HL-60 (cell line): ENCODE measurements at regions not wholly inside any gene's neighbourhood (a gene's known extent, or its start where the extent isn't known, plus 50 kb on each side); places are given as distances from the start of the nearest gene placed in this dataset.
A peak's percentile ranks its signal among the peaks of the same experiment; 100 is the strongest.

ENCODE experiments used
- DNase-seq, 2 experiments: peaks; one replicate each; pipeline ENCODE4 v3.0.0-alpha.2; 2010 to 2020; ENCODE audit warnings: low read depth in 1 of 2, low spot score in 1 of 2
- H3K27ac ChIP-seq: fragments of 250-450 bp; sonication (Bioruptor Pico); replicated peaks from 2 replicates; pipeline ENCODE4 v1.5.1; 2020; ENCODE audit warnings: mild to moderate bottlenecking, moderate library complexity
- H3K27me3 ChIP-seq: fragments of 250-450 bp; sonication (Bioruptor Pico); 2 replicates; pipeline ENCODE4 v1.5.1; 2021; ENCODE audit warnings: mild to moderate bottlenecking, moderate library complexity; ENCODE audit not compliant: insufficient read depth, poor library complexity, severe bottlenecking
- H3K4me3 ChIP-seq: replicated peaks from 2 replicates; pipeline ENCODE4 v1.5.1; 2011; ENCODE audit warnings: mild to moderate bottlenecking, control low read depth, low read length; ENCODE audit not compliant: insufficient read depth
- GABPA ChIP-seq: IDR thresholded peaks from 2 replicates; pipeline ENCODE4 v1.6.1; 2012; ENCODE audit warnings: low read depth
- POLR2AphosphoS5 ChIP-seq: IDR thresholded peaks from 2 replicates; pipeline ENCODE4 v1.6.1; 2012; ENCODE audit warnings: low read depth
- SPI1 ChIP-seq: IDR thresholded peaks from 2 replicates; pipeline ENCODE4 v1.6.1; 2012; ENCODE audit warnings: low read depth, mild to moderate bottlenecking, borderline replicate concordance
- TF ChIP-seq, protein P1 (sequence below): IDR thresholded peaks from 2 replicates; pipeline ENCODE4 v1.6.1; 2012; ENCODE audit warnings: low read depth; ENCODE audit not compliant: insufficient replicate concordance
- TF ChIP-seq, protein P2 (sequence below): IDR thresholded peaks from one replicate; pipeline ENCODE4 v1.5.1; 2011; ENCODE audit warnings: low read length, control low read depth, inconsistent platforms; ENCODE audit not compliant: insufficient read depth

DNA sequence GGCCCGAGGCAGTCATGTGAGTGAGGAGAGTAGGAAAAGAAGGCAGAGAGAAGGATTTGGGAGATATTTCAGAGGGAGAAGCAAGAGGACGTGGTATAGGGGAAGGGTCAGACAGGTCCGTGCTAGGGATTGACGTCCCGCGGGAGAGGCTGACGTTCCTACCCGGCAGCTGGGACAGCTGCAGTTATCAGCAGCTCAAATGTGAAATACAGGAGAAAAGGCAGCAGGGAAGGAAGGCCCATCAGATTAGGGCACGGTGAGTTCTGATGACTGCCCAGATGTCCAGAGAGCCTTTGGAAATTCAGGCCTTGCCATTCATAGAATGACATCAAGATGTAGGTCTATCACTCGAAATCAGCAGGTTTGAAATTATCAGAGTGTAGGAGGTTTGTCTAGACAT is 88.4 kb downstream of the IRS2 start:
- no peak for DNase-seq
- no peak overlapping the region for H3K4me3 ChIP-seq
- no peaks in the 10 kb centered on the region for H3K27me3 ChIP-seq
- peak overlapping the region; percentile 64 for H3K27ac ChIP-seq
- TF ChIP-seq POLR2AphosphoS5 (no peak), SPI1 (no peak), GABPA (no peak)
- TF ChIP-seq, protein P1, sequence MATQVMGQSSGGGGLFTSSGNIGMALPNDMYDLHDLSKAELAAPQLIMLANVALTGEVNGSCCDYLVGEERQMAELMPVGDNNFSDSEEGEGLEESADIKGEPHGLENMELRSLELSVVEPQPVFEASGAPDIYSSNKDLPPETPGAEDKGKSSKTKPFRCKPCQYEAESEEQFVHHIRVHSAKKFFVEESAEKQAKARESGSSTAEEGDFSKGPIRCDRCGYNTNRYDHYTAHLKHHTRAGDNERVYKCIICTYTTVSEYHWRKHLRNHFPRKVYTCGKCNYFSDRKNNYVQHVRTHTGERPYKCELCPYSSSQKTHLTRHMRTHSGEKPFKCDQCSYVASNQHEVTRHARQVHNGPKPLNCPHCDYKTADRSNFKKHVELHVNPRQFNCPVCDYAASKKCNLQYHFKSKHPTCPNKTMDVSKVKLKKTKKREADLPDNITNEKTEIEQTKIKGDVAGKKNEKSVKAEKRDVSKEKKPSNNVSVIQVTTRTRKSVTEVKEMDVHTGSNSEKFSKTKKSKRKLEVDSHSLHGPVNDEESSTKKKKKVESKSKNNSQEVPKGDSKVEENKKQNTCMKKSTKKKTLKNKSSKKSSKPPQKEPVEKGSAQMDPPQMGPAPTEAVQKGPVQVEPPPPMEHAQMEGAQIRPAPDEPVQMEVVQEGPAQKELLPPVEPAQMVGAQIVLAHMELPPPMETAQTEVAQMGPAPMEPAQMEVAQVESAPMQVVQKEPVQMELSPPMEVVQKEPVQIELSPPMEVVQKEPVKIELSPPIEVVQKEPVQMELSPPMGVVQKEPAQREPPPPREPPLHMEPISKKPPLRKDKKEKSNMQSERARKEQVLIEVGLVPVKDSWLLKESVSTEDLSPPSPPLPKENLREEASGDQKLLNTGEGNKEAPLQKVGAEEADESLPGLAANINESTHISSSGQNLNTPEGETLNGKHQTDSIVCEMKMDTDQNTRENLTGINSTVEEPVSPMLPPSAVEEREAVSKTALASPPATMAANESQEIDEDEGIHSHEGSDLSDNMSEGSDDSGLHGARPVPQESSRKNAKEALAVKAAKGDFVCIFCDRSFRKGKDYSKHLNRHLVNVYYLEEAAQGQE: no peak
- TF ChIP-seq, protein P2, sequence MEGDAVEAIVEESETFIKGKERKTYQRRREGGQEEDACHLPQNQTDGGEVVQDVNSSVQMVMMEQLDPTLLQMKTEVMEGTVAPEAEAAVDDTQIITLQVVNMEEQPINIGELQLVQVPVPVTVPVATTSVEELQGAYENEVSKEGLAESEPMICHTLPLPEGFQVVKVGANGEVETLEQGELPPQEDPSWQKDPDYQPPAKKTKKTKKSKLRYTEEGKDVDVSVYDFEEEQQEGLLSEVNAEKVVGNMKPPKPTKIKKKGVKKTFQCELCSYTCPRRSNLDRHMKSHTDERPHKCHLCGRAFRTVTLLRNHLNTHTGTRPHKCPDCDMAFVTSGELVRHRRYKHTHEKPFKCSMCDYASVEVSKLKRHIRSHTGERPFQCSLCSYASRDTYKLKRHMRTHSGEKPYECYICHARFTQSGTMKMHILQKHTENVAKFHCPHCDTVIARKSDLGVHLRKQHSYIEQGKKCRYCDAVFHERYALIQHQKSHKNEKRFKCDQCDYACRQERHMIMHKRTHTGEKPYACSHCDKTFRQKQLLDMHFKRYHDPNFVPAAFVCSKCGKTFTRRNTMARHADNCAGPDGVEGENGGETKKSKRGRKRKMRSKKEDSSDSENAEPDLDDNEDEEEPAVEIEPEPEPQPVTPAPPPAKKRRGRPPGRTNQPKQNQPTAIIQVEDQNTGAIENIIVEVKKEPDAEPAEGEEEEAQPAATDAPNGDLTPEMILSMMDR: no peak

DNA sequence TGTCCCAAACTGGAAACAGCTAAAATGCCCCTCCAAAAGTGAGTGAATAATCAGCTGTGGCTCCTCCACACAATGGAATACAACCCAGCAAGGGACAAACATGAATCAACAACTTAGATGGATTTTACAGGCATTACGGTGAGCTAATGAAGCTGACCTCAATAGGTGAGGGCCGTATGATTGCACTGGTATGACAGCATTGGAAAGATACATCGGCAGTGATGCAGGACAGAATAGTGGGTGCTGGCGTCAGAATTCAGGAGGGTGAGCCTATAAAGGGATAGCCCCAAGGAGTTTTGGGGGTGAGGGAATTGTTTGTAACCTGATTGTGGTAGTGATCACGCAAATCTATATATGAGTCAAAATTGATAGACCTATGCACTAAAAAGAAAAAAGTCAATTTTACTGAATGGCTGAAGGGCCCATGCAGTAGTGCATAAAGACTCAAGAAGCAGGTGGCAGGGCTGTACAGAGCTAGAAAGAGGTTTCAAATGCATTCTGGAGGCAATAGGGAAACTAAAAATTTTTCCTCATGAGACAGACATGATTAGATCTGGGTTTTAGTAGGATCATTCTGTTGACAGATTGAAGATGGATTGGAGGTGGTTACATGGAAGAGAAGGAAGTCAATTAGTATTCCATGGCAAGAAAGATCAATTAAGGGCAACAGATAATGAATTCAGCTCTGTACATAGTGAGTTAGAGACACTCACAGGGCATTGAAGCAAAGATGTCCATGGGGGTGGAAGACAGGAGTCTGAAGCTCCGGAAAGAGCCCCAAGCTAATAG is 90.8 kb downstream of the IRS2 start:
- no peak for DNase-seq
- Histone ChIP-seq H3K27me3 (no peaks in the 10 kb centered on the region), H3K4me3 (no peak overlapping the region), H3K27ac (no peak overlapping the region)
- TF ChIP-seq, protein P1: no peak
- TF ChIP-seq, protein P2: no peak
- TF ChIP-seq GABPA: no peak

DNA sequence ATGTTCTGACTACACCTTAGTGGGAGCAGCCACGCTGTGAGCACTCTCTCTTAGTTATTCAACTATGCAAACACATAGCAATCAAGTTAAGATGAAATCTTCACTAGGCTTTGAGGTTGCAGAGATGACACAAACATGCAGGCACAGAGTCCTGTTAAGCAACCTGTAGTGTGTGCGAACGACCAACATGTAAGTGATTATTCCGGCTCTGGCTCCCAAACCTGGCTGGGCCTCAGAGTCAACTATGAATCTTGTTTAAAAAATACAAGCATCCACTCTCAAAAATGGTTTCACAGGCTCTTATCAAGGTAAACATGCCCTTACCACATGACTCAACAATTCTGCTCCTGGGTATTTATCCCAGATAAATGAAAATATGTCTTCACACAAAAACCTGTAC is 91.4 kb downstream of the IRS2 start:
- Histone ChIP-seq H3K4me3 (no peak overlapping the region), H3K27me3 (no peaks in the 10 kb centered on the region), H3K27ac (no peak overlapping the region)
- DNase-seq: no peak
- TF ChIP-seq SPI1: no peak
- TF ChIP-seq, protein P1: no peak
- TF ChIP-seq, protein P2: no peak
- TF ChIP-seq GABPA: no peak
- no peak for TF ChIP-seq POLR2AphosphoS5
